RWPE2 (cell line): ENCODE measurements at regions not wholly inside any gene's neighbourhood (a gene's known extent, or its start where the extent isn't known, plus 50 kb on each side); places are given as distances from the start of the nearest gene placed in this dataset.

ENCODE experiments used
- ATAC-seq: fragments of 200-7000 bp; cut with Tn5 transposase; 3 replicates; pipeline ENCODE4 v1.9.1; 2021; ENCODE audit warnings: low read depth
- DNase-seq: peaks from one replicate; pipeline ENCODE4 v3.0.0-alpha.2; 2020; ENCODE audit warnings: low spot score
- H3K27ac ChIP-seq: fragments of 450-650 bp; 2 replicates; pipeline ENCODE4 v1.5.1; 2017; ENCODE audit warnings: mild to moderate bottlenecking; ENCODE audit not compliant: poor library complexity, severe bottlenecking
- H3K27me3 ChIP-seq: fragments of 250-450 bp; sonication (Bioruptor Pico); 2 replicates; pipeline ENCODE4 v1.5.1; 2021; ENCODE audit warnings: mild to moderate bottlenecking, moderate library complexity; ENCODE audit not compliant: insufficient read depth, poor library complexity, severe bottlenecking
- H3K36me3 ChIP-seq: fragments of 250-450 bp; sonication (Bioruptor Pico); 2 replicates; pipeline ENCODE4 v1.5.1; 2020; ENCODE audit warnings: low read depth, mild to moderate bottlenecking, moderate library complexity
- H3K4me1 ChIP-seq: fragments of 250-450 bp; sonication (Bioruptor Pico); 2 replicates; pipeline ENCODE4 v1.5.1; 2021; ENCODE audit warnings: mild to moderate bottlenecking, moderate library complexity; ENCODE audit not compliant: insufficient read depth, poor library complexity, severe bottlenecking
- H3K4me3 ChIP-seq: fragments of 250-450 bp; sonication (Bioruptor Pico); 2 replicates; pipeline ENCODE4 v1.5.1; 2021; ENCODE audit warnings: mild to moderate bottlenecking, moderate library complexity; ENCODE audit not compliant: severe bottlenecking
- H3K9me3 ChIP-seq: fragments of 250-450 bp; sonication (Bioruptor Pico); 2 replicates; pipeline ENCODE4 v1.5.1; 2021; ENCODE audit warnings: mild to moderate bottlenecking, moderate library complexity; ENCODE audit not compliant: severe bottlenecking
- TF ChIP-seq, protein P1 (sequence below): fragments of 450-650 bp; IDR thresholded peaks from one replicate; pipeline ENCODE4 v1.5.1; 2017; ENCODE audit warnings: mild to moderate bottlenecking, moderate library complexity; ENCODE audit not compliant: poor library complexity, severe bottlenecking

DNA sequence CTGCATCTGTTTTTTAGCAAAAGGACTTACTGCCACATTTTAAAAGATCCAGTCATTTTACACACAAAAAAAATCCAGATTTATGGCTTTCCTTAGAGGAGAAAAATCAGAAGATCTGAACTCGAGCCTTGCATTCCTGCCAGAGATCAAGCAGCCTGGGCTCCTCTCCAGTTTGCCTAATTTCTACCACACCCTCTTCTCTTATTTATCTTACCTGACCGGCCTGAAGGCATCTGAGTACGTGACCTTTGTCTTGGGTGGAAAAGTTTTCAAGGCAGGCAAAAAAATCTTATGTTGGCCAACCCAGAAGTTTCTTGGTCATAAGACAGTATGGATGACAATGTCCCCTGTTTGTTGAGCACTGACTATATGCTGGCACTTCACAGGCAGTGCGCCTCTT, 60.3 kb downstream of the CHRD start:
- Histone ChIP-seq H3K27me3 (no peaks in the 10 kb centered on the region), H3K36me3 (no peaks in the 10 kb centered on the region), H3K4me1 (peaks cover 8% of the 10 kb centered on the region), H3K27ac (no peak overlapping the region), H3K9me3 (no peaks in the 10 kb centered on the region), H3K4me3 (no peak overlapping the region)
- no peak for DNase-seq
- ATAC-seq, result peak; percentile 45; the same call in 2 of the 3 replicates
- TF ChIP-seq, protein P1, sequence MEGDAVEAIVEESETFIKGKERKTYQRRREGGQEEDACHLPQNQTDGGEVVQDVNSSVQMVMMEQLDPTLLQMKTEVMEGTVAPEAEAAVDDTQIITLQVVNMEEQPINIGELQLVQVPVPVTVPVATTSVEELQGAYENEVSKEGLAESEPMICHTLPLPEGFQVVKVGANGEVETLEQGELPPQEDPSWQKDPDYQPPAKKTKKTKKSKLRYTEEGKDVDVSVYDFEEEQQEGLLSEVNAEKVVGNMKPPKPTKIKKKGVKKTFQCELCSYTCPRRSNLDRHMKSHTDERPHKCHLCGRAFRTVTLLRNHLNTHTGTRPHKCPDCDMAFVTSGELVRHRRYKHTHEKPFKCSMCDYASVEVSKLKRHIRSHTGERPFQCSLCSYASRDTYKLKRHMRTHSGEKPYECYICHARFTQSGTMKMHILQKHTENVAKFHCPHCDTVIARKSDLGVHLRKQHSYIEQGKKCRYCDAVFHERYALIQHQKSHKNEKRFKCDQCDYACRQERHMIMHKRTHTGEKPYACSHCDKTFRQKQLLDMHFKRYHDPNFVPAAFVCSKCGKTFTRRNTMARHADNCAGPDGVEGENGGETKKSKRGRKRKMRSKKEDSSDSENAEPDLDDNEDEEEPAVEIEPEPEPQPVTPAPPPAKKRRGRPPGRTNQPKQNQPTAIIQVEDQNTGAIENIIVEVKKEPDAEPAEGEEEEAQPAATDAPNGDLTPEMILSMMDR, result no peak

DNA sequence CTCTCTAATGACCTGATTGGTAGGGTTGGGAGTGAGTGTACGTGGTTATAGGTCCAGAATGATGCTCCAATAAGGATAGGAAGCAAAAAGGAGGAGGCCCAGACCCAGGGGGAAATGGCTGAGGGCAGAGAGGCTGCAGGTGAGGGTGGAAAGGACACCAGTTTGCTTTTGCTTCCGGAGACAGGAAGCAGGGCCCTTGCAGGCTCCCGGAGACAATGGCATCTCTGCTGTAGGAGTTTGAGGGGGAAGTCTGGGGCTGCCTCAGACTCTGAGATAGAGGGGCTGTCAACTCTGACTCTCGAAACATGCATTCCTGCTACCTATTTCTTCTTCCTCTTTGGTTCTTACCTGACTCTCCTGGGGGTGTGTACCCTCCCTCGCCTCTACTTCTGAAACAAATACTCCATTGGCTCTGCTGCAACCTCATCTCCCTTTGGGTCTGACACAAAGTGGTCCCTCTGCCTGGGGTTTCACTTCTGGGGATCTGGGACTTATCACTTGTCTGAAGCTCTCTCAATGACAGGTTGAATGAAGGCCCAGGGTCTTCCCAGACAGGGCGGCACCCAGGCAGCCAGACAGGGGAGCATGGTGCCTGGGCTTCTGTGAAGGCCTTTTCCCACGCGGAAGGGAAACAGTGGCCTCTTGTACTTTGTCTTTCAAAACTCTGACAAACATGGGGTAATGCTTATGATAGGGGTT, 61.5 kb downstream of the CHRD start:
- H3K27me3 ChIP-seq, result no peaks in the 10 kb centered on the region
- peaks cover 8% of the 10 kb centered on the region for H3K4me1 ChIP-seq
- DNase-seq (no peak), ATAC-seq (no peak)
- H3K4me3 ChIP-seq, result no peak overlapping the region
- TF ChIP-seq, protein P1, result no peak
- H3K9me3 ChIP-seq, result no peaks in the 10 kb centered on the region
- H3K27ac ChIP-seq, result no peak overlapping the region
- H3K36me3 ChIP-seq, result no peaks in the 10 kb centered on the region

DNA sequence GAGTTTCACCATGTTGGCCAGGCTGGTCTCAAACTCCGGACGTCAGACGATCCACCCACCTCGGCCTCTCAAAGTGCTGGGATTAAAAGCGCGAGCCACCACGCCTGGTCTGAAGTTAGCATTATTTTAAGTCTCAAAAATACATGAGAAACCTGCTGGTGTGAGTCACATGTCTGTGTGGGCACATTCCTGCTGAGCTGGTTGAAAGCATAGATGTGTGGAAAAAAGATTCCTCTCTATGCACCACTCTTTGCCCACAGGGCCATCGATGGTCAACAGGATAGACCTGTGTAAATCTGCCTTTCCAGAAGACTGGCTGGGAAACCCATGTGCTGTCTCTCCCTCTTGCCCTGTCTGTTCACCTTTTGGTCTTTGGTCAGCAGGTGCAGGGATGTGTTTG, 63.5 kb downstream of the CHRD start:
- DNase-seq (no peak), ATAC-seq (peak; percentile 73)
- no peak overlapping the region for H3K4me3 ChIP-seq
- H3K27ac ChIP-seq, result no peak overlapping the region
- no peaks in the 10 kb centered on the region for H3K9me3 ChIP-seq
- no peaks in the 10 kb centered on the region for H3K27me3 ChIP-seq
- TF ChIP-seq, protein P1, result no peak
- H3K4me1 ChIP-seq, result peaks cover 12% of the 10 kb centered on the region
- H3K36me3 ChIP-seq, result no peaks in the 10 kb centered on the region

DNA sequence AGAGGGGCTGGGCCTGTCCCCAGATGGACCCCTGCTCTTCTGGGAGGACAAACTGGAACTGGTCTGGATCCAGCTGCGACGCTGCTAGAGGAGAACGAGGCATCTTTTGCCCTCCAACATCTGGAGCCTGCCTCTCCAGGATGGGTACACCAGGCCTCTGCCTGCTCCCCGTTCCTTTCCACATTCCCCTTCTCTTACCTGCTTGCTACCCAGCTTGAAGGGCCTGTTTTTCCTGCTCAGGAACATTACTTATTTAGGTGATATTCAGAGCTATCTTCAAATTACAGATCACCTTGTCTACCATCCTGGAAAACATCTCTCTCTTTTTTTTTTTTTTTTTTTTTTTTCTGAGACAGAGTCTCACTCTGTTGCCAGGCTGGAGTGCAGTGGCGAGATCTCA, 64.0 kb downstream of the CHRD start:
- ATAC-seq (no peak), DNase-seq (no peak)
- H3K27ac ChIP-seq, result no peak overlapping the region
- H3K36me3 ChIP-seq, result no peaks in the 10 kb centered on the region
- TF ChIP-seq, protein P1, result no peak
- H3K4me1 ChIP-seq, result peaks cover 15% of the 10 kb centered on the region
- no peaks in the 10 kb centered on the region for H3K27me3 ChIP-seq
- H3K4me3 ChIP-seq, result no peak overlapping the region
- no peaks in the 10 kb centered on the region for H3K9me3 ChIP-seq
